Fibroblast of skin of right quadriceps (primary cell): ENCODE measurements at regions not wholly inside any gene's neighbourhood (a gene's known extent, or its start where the extent isn't known, plus 50 kb on each side); places are given as distances from the start of the nearest gene placed in this dataset.
"Not testable (repeated sequence)": the region's sequence is repeated elsewhere in the genome, so short reads cannot be mapped to it uniquely, and the experiment has no call there.

Experiments
- DNase-seq: peaks from one replicate; pipeline ENCODE4 v3.0.0-alpha.2; 2013

DNA sequence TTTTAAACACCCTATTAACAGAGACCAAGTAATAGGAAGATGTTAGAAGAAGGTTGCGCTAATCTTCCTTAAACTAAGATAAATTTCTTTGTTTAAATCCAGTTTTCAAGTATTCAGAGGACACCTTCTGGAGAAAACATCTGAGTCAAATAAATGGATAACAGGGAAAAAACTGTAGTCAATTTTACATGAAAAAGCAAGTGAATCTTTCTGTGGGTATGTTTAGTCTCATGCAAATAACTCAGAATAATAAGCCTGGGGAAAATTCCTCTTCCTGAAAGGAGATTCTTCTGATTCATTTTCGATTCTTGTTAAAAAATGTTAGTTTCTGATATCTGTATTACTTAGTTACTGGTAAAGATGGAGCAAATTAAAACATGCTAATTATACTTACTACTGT, 145.5 kb downstream of the CTH start:
- no peak for DNase-seq

DNA sequence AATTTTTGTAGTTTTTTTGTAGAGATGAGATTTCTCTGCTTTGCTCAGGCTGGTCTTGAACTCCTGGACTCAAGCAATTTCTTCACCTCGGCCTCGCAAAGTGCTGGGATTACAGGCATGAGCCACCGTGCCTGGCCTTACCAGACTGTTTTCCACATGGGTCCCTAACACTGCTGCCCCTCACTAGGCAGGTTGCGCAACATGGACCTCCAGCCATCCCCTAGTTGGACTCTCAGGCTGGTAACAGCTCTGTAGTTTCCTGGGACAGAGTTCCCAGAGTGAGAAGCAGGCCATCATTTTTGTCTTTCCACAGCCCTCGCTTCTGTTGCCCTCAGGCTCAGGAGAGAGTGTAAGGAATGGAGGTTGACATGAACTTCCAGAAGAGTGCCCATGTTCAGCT, 156.1 kb downstream of the CTH start:
- DNase-seq: no peak

DNA sequence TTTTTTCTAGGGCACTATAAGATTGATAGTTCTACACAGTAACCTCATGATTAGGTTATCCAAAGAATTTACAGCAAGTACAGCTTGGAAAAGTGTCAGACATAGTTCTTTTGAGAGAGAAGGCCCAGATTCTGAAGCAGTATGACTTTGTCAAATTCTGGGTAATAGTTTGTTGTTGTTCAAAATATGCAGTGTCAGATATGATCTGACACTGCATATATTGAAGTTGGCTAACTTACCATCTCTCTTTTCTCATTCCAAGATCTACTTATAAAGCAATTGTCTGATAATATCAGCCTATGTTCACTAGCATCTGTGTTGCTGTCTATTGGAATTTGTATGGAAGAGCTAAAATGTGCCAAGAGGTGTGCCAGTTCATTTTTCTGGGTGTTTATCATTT, 160.1 kb downstream of the CTH start:
- DNase-seq: no peak

DNA sequence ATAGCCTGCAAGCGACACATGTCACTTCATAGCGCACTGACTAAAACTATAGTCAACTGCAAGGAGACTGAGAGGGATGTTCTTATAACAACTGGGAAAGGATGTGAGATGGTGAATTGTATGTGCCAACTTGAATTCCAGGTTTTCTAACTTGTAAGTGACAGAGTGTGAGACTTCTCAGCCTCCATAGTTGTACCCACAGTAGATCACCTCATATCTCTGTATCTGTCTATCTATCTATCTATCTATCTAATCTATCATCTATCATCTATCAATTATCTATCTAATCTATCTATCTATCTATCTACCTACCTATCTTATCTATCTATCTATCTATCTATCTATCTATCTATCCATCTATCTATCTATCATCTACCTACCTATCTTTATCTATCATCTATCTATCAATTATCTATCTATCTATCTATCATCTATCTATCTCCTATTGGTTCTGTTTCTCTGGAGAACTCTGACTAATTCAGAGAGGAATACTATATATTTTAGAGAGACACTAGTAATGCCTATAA, 162.3 kb downstream of the CTH start:
- DNase-seq: no peak

GRCh38 chr1:70581661-70582060, 170.6 kb downstream of the CTH start:
- DNase-seq: no peak

DNA sequence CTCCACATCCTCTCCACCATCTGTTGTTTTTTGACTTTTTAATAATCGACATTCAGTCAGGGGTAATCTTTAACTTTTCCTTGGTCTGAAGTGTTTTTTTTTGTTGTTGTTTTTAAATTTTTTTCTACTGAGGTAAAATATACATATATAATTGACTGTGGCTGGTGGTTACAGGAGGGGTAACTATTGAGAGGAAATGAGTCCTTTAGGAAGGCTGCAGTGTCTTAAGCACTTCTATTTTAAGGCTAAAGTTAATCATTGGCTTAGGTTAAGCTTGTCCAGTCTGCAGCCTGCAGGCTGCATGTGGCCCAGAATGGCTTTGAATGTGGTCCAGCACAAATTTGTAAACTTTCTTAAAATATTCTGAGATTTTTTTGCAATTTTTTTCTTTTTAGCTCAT, 172.5 kb downstream of the CTH start:
- DNase-seq: no peak

GRCh38 chr1:70586046-70586445, 175.0 kb downstream of the CTH start:
- DNase-seq: no peak

DNA sequence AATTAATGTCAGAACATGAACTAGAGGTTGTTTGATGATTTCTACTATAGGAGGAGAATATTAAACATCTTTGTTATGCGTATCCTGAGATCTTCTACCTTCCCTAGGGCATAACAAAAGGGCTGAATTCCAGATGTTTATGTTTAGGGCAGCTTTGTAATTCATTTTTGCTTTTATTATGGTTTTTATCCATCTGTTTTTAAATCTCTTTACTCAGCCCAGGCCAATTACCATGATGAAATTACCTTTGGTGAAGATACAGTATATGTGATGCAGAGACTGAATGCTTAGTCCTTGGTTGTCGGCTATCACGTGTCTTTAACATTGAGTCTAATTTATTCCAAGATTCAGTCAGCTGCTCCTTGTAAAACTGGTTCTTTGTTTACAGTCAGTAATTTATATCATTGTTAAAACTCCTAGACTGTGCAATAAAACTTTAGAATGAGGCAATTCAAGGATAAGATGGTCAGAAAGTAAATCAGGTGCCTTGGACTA, 176.9 kb downstream of the CTH start:
- DNase-seq: no peak

- not testable (repeated sequence) for DNase-seq
Observed at GRCh38 chr1:70593551-70593950, 182.5 kb downstream of the CTH start.

DNA sequence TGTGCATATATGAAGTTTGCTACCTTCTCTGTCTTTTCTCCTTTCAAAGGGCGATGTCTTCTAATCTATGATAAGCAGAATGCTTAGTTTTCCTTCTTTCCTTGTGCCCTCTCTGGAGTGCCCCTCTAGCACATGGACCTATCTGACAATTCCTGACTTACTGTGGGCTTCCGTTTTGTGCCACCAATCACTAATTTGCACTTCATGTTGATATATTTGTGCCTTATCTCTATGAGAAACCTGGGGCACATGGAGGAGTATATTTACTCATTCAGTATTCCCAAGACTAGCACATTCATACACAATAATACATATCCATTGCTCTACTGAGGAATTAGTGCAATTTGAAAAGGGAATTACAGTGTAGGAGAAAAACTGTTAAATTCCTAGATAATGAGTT, 197.7 kb downstream of the CTH start:
- DNase-seq: no peak

GRCh38 chr1:70610164-70610563, 199.1 kb downstream of the CTH start:
- not testable (repeated sequence) for DNase-seq

DNA sequence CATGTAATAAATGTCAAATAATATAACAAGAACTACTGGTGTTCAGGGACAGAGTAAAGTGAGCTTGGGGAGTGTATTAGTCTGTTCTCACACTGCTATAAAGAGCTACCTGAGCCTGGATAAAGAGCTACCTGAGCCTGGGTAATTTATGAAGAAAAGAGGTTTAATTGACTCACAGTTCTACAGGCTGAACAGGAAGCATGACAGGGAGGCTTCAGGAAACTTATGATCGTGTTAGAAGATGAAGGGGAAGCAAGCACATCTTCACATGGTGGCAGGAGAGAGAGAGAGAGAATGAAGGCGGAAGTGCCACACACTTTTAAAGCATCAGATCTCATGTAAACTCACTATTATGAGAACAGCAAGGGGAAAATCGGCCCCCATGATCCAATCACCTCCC, 205.9 kb downstream of the CTH start:
- DNase-seq: no peak

GRCh38 chr1:70617728-70618127, 206.7 kb downstream of the CTH start:
- DNase-seq: no peak

DNA sequence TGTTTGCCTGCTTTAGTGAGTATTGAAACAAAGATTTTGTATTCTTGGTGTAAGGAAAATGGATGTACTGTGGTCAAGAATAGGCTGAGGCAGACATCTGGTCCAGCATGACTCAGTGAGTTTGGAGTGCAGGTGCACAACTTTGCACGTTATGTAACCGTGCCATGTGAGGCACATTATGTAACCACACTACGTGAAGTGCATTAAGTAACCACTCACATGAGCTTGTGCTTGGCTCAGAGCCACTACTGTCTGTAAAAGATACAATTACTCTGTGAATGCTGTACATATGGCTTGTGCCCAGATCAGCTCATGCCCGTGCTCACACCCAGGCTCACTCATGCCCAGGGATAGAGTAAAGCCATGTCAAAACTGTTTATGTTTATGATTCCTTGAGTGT, 216.8 kb downstream of the CTH start:
- DNase-seq: no peak

- no peak for DNase-seq
Observed at GRCh38 chr1:70628973-70629372, 217.9 kb downstream of the CTH start.

GRCh38 chr1:70633004-70633403, 221.9 kb downstream of the CTH start:
- DNase-seq: no peak

- no peak for DNase-seq
Observed at GRCh38 chr1:70635868-70636267, 224.8 kb downstream of the CTH start.

GRCh38 chr1:70641868-70642267, 230.8 kb downstream of the CTH start:
- no peak for DNase-seq

GRCh38 chr1:70656361-70656760, 245.3 kb downstream of the CTH start:
- DNase-seq: peak; percentile 19

DNA sequence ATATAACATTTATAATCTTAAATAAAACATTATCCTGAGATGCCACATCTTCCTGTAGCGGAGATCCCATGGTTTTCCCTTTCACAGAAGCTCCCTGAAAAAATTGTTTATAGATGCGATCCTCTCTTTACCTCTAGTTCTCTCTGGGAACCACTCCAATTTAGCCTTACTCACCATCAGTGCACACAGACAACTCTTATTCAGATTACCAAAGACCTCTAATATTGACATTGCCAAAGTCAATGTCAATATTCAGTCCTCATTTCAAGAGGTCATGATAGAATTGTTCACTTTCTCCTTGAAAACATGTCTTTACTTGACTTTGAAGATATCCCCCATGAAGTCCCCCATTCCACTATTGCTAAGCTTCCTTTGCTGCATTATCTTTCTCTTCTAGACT, 248.8 kb downstream of the CTH start:
- no peak for DNase-seq

DNA sequence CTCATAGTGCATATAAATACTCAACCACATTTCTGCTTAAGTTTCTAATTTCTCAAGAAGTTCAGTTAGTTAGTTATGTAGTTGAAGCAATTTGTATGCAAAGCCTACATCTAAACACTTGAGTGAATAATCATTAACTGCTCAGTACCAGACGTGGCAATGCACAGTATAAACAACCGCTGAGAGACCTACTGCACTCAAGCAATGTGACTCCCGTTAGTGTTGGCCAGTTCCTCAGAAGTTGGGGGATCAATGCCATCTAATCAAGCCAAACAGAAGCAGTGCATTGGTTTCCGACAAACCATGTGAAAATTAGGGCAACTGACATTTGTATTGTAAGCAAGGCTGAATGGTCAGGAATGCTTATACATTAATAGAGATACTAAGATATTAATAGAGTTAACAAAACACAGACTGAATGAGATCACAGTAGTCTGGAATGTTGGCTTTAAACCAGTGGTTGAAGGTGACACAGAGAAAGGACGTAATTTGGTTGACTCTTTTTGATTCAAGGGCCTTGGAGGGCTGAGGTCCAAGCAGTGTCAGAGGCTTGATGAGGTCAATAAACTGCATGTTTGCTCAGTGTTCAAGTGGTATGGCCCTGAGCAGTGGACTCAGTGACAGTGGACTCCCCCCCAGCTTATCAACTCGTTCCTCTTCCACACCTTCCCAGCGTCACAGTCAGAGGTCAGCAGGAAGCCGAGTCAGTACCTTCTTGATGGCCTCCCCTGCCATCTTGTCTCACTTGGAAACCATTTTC, 255.5 kb downstream of the CTH start:
- no peak for DNase-seq

DNA sequence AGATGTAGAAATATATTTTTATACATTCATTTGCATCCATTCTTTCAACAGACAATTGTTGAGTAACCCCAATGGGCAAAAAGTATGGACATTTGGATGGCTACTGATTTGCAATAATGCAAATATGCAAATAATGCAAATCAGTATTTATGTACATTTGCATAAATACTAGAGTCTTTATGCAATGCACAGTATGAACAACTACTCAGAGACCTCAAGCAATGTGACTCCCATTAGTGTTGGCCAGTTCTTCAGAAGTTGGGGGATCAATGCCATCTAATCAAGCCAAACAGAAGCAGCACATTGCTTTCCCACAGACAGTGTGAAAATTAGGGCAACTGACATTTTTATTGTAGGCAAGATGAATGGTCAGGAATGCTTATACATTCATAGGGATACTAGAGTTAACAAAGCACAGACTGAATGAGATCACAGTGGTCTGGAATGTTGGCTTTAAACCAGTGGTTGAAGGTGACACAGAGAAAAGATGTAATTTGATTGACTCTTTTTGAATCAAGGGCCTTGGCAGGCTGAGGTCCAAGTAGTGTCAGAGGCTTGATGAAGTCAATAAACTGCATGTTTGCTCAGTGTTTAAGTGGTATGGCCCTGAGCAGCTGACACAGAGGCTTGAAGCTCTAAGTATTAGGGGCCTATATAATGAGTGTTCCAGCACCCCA, 256.6 kb downstream of the CTH start:
- peak; percentile 39 for DNase-seq

DNA sequence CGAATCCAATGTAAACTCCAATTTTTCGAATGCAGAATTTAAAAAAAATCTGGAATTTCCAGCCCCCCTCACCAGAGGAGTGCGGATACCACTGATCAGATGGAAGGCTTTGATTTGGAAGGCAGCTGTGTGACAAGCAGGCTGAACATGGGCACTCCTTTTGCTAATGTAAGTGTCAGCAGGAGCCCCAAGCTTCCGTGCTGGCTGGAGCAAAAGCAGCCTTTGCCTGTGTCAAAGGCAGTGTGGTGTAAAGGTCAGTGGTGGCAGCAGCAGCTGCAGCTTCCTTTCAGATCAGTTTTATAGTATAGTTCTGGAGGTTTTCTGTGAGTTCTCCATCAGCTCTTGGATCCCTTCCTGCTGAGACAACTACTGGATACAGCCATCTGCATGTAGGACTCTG, 259.9 kb downstream of the CTH start:
- DNase-seq: no peak

GRCh38 chr1:70672442-70672888, 261.4 kb downstream of the CTH start:
- no peak for DNase-seq
